NB4 (cell line): ENCODE measurements at regions not wholly inside any gene's neighbourhood (a gene's known extent, or its start where the extent isn't known, plus 50 kb on each side); places are given as distances from the start of the nearest gene placed in this dataset.
"Not testable (repeated sequence)": the region's sequence is repeated elsewhere in the genome, so short reads cannot be mapped to it uniquely, and the experiment has no call there.

Source experiments
- DNase-seq: peaks from one replicate; pipeline ENCODE4 v3.0.0; 2010; ENCODE audit warnings: low read depth
- H3K4me3 ChIP-seq: one replicate; pipeline ENCODE4 v1.5.1; 2011; ENCODE audit warnings: mild to moderate bottlenecking, low read depth, low read length, moderate library complexity
- MYC ChIP-seq: IDR thresholded peaks from 2 replicates; pipeline ENCODE4 v1.6.1; 2011; ENCODE audit warnings: low read depth, low read length
- POLR2A ChIP-seq: IDR thresholded peaks from 2 replicates; pipeline ENCODE4 v1.6.1; 2011; ENCODE audit warnings: mild to moderate bottlenecking; ENCODE audit not compliant: insufficient read length; ENCODE audit errors: extremely low read depth
- TF ChIP-seq, protein P1 (sequence below): IDR thresholded peaks from 2 replicates; pipeline ENCODE4 v1.6.1; 2011; ENCODE audit warnings: low read depth, low read length
- TF ChIP-seq, protein P2 (sequence below): IDR thresholded peaks from one replicate; pipeline ENCODE4 v1.5.1; 2012; ENCODE audit warnings: low read depth, low read length

DNA sequence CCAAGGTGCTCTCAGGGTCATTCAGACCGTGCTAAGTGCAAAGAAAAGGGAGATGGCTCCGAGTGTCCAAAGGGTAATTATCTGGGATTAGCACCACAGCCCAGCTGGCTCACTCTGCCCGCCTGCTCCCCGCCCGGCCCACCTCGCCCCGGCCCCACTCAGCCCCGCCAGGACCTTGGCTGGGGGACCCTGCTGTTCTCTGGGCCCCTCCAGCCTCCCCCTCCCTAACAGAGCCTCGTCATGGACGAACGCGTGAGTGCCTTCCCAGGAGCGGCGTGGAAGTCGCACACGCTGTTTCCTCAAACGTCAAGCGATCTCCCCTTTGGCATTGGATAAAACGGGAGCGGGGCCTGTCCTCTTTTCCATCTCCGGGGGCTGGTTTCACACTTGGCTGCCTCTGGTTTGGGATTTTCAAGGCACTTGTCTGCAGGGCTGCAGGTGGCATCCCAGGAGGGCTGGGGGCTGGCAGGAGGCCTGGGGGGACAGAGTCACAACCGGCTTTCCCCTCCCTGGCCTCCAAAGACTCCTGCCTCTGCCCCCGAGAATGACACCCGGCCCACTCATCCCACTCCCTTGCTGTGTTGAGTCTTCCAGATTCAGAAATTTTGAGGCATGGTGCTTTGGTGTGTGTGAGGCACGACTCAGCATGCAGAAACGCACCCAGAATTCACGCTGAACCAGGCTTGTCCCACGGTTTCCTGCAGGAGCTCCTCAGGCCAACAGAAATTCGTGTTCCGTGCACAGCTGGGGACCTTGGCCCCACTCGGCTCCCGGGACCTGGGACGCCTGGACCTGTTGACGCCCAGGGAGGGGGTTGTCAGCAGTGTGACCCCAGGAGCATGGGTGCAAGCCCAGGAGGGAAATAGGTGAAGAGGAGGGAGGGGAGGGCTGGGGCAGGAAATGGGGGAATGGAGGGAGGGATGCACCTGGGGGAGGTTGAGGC lies 110.0 kb downstream of the PDGFA start:
- TF ChIP-seq, protein P1, sequence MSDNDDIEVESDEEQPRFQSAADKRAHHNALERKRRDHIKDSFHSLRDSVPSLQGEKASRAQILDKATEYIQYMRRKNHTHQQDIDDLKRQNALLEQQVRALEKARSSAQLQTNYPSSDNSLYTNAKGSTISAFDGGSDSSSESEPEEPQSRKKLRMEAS = no peak
- TF ChIP-seq MYC = no peak
- TF ChIP-seq, protein P2, sequence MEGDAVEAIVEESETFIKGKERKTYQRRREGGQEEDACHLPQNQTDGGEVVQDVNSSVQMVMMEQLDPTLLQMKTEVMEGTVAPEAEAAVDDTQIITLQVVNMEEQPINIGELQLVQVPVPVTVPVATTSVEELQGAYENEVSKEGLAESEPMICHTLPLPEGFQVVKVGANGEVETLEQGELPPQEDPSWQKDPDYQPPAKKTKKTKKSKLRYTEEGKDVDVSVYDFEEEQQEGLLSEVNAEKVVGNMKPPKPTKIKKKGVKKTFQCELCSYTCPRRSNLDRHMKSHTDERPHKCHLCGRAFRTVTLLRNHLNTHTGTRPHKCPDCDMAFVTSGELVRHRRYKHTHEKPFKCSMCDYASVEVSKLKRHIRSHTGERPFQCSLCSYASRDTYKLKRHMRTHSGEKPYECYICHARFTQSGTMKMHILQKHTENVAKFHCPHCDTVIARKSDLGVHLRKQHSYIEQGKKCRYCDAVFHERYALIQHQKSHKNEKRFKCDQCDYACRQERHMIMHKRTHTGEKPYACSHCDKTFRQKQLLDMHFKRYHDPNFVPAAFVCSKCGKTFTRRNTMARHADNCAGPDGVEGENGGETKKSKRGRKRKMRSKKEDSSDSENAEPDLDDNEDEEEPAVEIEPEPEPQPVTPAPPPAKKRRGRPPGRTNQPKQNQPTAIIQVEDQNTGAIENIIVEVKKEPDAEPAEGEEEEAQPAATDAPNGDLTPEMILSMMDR = no peak
- TF ChIP-seq POLR2A = no peak
- DNase-seq = no peak

DNA sequence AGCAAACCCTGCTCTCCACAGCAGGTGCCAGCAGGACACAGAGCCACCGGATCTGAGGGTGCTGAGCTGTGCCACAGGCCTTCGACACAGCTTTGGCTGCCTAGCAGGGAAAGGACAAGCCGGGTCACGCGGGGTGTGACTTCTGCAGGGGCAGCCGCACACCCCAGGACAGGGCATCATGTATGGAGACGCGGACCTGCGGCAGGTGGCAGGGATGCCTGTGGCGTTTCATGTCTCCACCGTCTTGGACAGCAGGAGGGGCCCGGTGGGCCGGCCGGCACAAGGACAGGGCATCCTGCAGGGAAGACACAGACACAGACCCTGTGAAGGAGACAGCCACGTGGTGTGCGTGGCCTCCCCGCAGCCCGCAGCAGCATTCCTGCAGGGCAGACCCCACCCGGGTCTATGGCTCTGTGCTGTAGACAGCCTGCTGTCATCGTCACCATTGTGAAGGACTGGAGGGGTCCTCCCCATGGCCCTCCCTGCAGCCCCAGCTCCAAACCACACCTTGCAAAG lies 109.2 kb downstream of the PDGFA start:
- TF ChIP-seq, protein P1 = no peak
- no peak for TF ChIP-seq MYC
- no peak for TF ChIP-seq POLR2A
- TF ChIP-seq, protein P2 = no peak

More for the DNA sequence above, 110.0 kb downstream of the PDGFA start:
- H3K4me3 ChIP-seq = no peak overlapping the region

DNA sequence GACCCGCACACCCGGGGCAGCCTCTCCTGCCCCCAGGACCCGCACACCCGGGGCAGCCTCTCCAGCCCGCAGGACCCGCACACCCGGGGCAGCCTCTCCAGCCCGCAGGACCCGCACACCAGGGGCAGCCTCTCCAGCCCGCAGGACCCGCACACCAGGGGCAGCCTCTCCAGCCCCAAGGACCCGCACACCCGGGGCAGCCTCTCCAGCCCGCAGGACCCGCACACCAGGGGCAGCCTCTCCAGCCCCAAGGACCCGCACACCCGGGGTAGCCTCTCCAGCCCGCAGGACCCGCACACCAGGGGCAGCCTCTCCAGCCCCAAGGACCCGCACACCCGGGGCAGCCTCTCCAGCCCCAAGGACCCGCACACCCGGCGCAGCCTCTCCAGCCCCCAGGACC lies 108.5 kb downstream of the PDGFA start:
- not testable (repeated sequence) for H3K4me3 ChIP-seq, DNase-seq

More for the DNA sequence above, 109.2 kb downstream of the PDGFA start:
- no peak for DNase-seq
- H3K4me3 ChIP-seq = no peak overlapping the region

DNA sequence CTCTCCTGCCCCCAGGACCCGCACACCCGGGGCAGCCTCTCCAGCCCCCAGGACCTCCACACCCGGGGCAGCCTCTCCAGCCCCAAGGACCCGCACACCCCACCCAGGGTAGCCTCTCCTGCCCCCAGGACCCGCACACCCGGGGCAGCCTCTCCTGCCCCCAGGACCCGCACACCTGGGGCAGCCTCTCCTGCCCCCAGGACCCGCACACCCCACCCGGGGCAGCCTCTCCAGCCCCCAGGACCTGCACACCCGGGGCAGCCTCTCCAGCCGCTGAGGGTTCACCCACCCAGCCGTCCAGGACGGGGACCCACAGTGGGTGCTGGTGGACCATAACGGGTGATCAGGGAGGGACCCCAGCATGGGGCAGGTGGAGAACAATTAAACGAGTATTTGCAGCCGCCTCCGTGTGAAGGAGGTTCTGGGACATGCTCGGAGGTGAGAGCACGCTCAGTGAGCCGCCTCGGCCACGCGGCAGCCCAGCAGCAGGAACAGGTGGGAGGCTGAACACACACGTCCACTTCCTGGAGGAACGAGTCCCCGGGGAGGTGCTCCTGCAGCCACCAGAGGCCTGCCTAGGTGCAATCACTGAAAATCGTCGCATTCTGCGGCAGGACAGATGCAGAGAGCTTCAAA lies 107.9 kb downstream of the PDGFA start:
- DNase-seq = peak; percentile 13
- no peak overlapping the region for H3K4me3 ChIP-seq
- TF ChIP-seq POLR2A = no peak
- TF ChIP-seq, protein P2 = no peak
- TF ChIP-seq, protein P1 = 0 out of 2 replicates have a peak, but pooled peaks have one; percentile 12
- no peak for TF ChIP-seq MYC

DNA sequence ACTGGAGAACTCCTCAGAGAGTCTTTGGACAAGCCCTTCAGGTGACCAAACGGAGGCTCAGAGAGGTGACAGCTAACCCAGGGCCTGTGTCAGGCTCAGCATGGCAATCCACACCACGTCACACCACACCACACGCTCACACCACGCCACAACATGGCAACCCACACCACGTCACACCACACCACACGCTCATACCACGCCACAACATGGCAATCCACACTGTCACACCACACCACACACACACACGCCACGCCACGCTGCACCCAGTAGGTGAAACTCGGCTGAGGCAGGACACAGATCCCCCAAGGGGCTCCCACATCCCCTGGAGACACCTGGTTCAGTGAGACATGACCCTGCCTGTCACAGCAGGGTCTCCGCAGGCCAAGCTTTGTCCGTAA lies 107.3 kb downstream of the PDGFA start:
- no peak for TF ChIP-seq POLR2A
- TF ChIP-seq, protein P2 = no peak
- TF ChIP-seq, protein P1 = no peak
- TF ChIP-seq MYC = no peak
- no peak overlapping the region for H3K4me3 ChIP-seq
- no peak for DNase-seq
